K562 (cell line): ENCODE measurements at regions not wholly inside any gene's neighbourhood (a gene's known extent, or its start where the extent isn't known, plus 50 kb on each side); places are given as distances from the start of the nearest gene placed in this dataset.

Experiments
- ATAC-seq: fragments of 200-7000 bp; cut with Tn5 transposase; 3 replicates; pipeline ENCODE4 v1.9.1; 2020; ENCODE audit warnings: moderate library complexity
- BruUV-seq: library from RNA; stranded (reverse); fragments of 400-500 nt; replicated peaks from 2 replicates; lab custom pipeline; 2021; lab: Mats Ljungman, UMichigan
- CTCF ChIA-PET: fragments of 300-600 bp; formaldehyde crosslinking; extraction: SDS; loops from one replicate; lab custom pipeline; 2021; ENCODE audit warnings: low intra/inter-chr PET ratio; lab: Yijun Ruan, JAX
- POLR2A ChIA-PET: fragments of 300-600, 350-650 bp; sonication (Branson Sonifier 250); formaldehyde crosslinking; extraction: SDS; loops from one replicate; lab custom pipeline; 2021; ENCODE audit warnings: antibody characterized with exemption, inconsistent platforms; lab: Yijun Ruan, JAX
- DNase-seq, 4 experiments: peaks; one replicate each; pipeline versions ENCODE4 v3.0.0 to v3.0.0-alpha.2; 2011 to 2018; ENCODE audit warnings: low spot score in 3 of 4, mixed read lengths in 3 of 4; ENCODE audit errors: extremely low read depth in 1 of 4
- FAIRE-seq: peaks from 2 replicates; lab custom pipeline; 2011; peaks lifted over from hg19 to GRCh38; lab: Jason Lieb, UNC
- H2AFZ ChIP-seq: 2 replicates; pipeline ENCODE4 v1.6.0; 2011; ENCODE audit warnings: low read depth, low read length, control low read depth, inconsistent platforms
- H3K27ac ChIP-seq: fragments of 200-600 bp; 3 replicates; pipeline ENCODE4 v1.8.0; 2011; ENCODE audit warnings: low read depth, mild to moderate bottlenecking, control low read depth, inconsistent platforms, low read length, moderate library complexity, mixed read lengths; ENCODE audit errors: extremely low read depth
- H3K27me3 ChIP-seq, 2 experiments: fragments of 300-600 bp in 1 of 2; 2 replicates in 1 of 2; 3 replicates in 1 of 2; pipeline versions ENCODE4 v1.6.0 to v1.8.0; 2011; ENCODE audit warnings: inconsistent platforms in 2 of 2, low read length in 2 of 2, mild to moderate bottlenecking in 1 of 2, mixed read lengths in 1 of 2, moderate library complexity in 1 of 2; ENCODE audit not compliant: control insufficient read depth in 2 of 2, insufficient read depth in 2 of 2
- H3K36me3 ChIP-seq: fragments of 300-600 bp; 3 replicates; pipeline ENCODE4 v1.8.0; 2011; ENCODE audit warnings: mild to moderate bottlenecking, low read length, inconsistent platforms; ENCODE audit not compliant: control insufficient read depth, insufficient read depth
- H3K4me1 ChIP-seq, 2 experiments: fragments of 200-600 bp in 1 of 2; replicated peaks in 1 of 2; 2 replicates in 1 of 2; 3 replicates in 1 of 2; pipeline versions ENCODE4 v1.5.1 to v1.8.0; 2011; ENCODE audit warnings: inconsistent platforms in 2 of 2, low read length in 2 of 2, mild to moderate bottlenecking in 1 of 2, mixed read lengths in 1 of 2, moderate library complexity in 1 of 2; ENCODE audit not compliant: control insufficient read depth in 2 of 2, insufficient read depth in 2 of 2
- H3K4me2 ChIP-seq: 2 replicates; pipeline ENCODE4 v1.6.1; 2011; ENCODE audit warnings: low read length, control low read depth, inconsistent platforms, mixed read lengths; ENCODE audit not compliant: insufficient read depth
- H3K4me3 ChIP-seq: fragments of 200-600 bp; sonication (generic), shearing (Covaris generic); 2 replicates; pipeline ENCODE4 v1.5.1; 2016; ENCODE audit warnings: control low read depth, inconsistent platforms
- H3K79me2 ChIP-seq: fragments of 200-600 bp; 3 replicates; pipeline ENCODE4 v1.8.0; 2011; ENCODE audit warnings: low read length, inconsistent platforms; ENCODE audit not compliant: control insufficient read depth, insufficient read depth
- H3K9ac ChIP-seq, 2 experiments: 2 replicates each; pipeline versions ENCODE4 v1.6.0 to v1.6.1; 2011; ENCODE audit warnings: low read depth in 2 of 2, low read length in 2 of 2, control low read depth in 1 of 2, inconsistent platforms in 1 of 2, mild to moderate bottlenecking in 1 of 2, mixed read lengths in 1 of 2; ENCODE audit not compliant: insufficient read depth in 1 of 2
- H3K9me1 ChIP-seq: one replicate; pipeline ENCODE4 v1.6.0; 2011; ENCODE audit warnings: inconsistent platforms, mild to moderate bottlenecking, low read length, moderate library complexity; ENCODE audit not compliant: control insufficient read depth, insufficient read depth
- H3K9me3 ChIP-seq: replicated peaks from 2 replicates; pipeline ENCODE4 v1.5.1; 2011; ENCODE audit warnings: low read depth, low read length, inconsistent platforms; ENCODE audit not compliant: control insufficient read depth, insufficient read depth
- H4K20me1 ChIP-seq: replicated peaks from 2 replicates; pipeline ENCODE4 v1.6.1; 2011; ENCODE audit warnings: low read length, inconsistent platforms, mixed read lengths; ENCODE audit not compliant: control insufficient read depth, insufficient read depth
- DLX4 ChIP-seq: fragments of 250-450 bp; sonication (Bioruptor Pico); IDR thresholded peaks from 2 replicates; pipeline ENCODE4 v1.6.1; 2021; ENCODE audit warnings: mild to moderate bottlenecking
- NELFE ChIP-seq: IDR thresholded peaks from 2 replicates; pipeline ENCODE4 v1.6.1; 2011; ENCODE audit warnings: mild to moderate bottlenecking; ENCODE audit not compliant: insufficient read depth, insufficient read length
- ZNF584 ChIP-seq: fragments of 200-800 bp; sonication (Bioruptor generic); IDR thresholded peaks from 2 replicates; pipeline ENCODE4 v1.6.1; 2016; ENCODE audit warnings: low read depth, mild to moderate bottlenecking, missing genetic modification characterization, missing compliant biosample characterization
- in situ Hi-C: fragments of 300-500 bp; cut with MboI; formaldehyde crosslinking; loops from 4 replicates; pipeline ENCODE4 v1.15.0; 2018; ENCODE audit warnings: inconsistent platforms, mixed read lengths
- intact Hi-C: fragments of 100-400 bp; cut with micrococcal nuclease; formaldehyde crosslinking; loops from 2 replicates; pipeline ENCODE4 v1.14.2; 2022
- TF ChIP-seq, protein P1 (sequence below): sonication (generic); formaldehyde crosslinking; IDR thresholded peaks from 2 replicates; pipeline ENCODE4 v1.8.1; 2023; ENCODE audit warnings: mild to moderate bottlenecking, missing genetic modification reagents
- TF ChIP-seq, protein P2 (sequence below): fragments of 250-450 bp; sonication (Bioruptor Pico); IDR thresholded peaks from 2 replicates; pipeline ENCODE4 v1.4.0; 2020

DNA sequence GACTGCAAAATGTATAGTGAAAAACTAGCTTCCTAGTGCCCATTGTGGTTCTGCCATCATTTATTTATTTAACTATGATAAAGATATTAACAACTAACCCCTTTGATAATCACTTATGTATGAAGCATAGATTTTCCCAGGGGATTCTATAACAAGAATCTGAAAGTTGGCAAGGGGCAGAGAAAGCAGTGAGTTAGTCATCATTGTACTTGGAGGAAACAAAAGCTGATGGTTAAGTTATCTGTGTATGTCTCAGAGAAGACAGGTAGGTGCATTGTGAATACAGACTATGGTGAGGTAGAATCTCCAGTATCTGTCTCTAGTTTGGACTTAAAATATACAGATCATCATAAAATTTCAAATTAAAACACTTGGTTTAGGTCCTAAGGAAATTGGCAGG lies 2159.1 kb upstream of the CELF4 start:
- TF ChIP-seq NELFE (no peak), DLX4 (no peak), ZNF584 (CRISPR knock-in tag) (no peak)
- TF ChIP-seq, protein P1, sequence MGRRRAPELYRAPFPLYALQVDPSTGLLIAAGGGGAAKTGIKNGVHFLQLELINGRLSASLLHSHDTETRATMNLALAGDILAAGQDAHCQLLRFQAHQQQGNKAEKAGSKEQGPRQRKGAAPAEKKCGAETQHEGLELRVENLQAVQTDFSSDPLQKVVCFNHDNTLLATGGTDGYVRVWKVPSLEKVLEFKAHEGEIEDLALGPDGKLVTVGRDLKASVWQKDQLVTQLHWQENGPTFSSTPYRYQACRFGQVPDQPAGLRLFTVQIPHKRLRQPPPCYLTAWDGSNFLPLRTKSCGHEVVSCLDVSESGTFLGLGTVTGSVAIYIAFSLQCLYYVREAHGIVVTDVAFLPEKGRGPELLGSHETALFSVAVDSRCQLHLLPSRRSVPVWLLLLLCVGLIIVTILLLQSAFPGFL: no peak
- TF ChIP-seq, protein P2, sequence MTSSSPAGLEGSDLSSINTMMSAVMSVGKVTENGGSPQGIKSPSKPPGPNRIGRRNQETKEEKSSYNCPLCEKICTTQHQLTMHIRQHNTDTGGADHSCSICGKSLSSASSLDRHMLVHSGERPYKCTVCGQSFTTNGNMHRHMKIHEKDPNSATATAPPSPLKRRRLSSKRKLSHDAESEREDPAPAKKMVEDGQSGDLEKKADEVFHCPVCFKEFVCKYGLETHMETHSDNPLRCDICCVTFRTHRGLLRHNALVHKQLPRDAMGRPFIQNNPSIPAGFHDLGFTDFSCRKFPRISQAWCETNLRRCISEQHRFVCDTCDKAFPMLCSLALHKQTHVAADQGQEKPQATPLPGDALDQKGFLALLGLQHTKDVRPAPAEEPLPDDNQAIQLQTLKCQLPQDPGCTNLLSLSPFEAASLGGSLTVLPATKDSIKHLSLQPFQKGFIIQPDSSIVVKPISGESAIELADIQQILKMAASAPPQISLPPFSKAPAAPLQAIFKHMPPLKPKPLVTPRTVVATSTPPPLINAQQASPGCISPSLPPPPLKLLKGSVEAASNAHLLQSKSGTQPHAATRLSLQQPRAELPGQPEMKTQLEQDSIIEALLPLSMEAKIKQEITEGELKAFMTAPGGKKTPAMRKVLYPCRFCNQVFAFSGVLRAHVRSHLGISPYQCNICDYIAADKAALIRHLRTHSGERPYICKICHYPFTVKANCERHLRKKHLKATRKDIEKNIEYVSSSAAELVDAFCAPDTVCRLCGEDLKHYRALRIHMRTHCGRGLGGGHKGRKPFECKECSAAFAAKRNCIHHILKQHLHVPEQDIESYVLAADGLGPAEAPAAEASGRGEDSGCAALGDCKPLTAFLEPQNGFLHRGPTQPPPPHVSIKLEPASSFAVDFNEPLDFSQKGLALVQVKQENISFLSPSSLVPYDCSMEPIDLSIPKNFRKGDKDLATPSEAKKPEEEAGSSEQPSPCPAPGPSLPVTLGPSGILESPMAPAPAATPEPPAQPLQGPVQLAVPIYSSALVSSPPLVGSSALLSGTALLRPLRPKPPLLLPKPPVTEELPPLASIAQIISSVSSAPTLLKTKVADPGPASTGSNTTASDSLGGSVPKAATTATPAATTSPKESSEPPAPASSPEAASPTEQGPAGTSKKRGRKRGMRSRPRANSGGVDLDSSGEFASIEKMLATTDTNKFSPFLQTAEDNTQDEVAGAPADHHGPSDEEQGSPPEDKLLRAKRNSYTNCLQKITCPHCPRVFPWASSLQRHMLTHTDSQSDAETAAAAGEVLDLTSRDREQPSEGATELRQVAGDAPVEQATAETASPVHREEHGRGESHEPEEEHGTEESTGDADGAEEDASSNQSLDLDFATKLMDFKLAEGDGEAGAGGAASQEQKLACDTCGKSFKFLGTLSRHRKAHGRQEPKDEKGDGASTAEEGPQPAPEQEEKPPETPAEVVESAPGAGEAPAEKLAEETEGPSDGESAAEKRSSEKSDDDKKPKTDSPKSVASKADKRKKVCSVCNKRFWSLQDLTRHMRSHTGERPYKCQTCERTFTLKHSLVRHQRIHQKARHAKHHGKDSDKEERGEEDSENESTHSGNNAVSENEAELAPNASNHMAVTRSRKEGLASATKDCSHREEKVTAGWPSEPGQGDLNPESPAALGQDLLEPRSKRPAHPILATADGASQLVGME (CRISPR knock-in tag): no peak
- no peak overlapping the region for H3K4me2 ChIP-seq
- no peaks in the 10 kb centered on the region for H4K20me1 ChIP-seq
- in situ Hi-C loops: no loop called here
- H2AFZ ChIP-seq: no peak overlapping the region
- FAIRE-seq (no peak), ATAC-seq (no peak), DNase-seq (no peak)
- H3K9ac ChIP-seq: no peak overlapping the region
- H3K27me3 ChIP-seq: no peaks in the 10 kb centered on the region
- no peaks in the 10 kb centered on the region for H3K36me3 ChIP-seq
- POLR2A ChIA-PET: no interaction called here
- no peaks in the 10 kb centered on the region for H3K79me2 ChIP-seq
- no peak overlapping the region for H3K27ac ChIP-seq
- BruUV-seq: no TSS peak
- CTCF ChIA-PET: no interaction called here
- H3K4me3 ChIP-seq: no peak overlapping the region
- no peaks in the 10 kb centered on the region for H3K4me1 ChIP-seq
- H3K9me3 ChIP-seq: no peaks in the 10 kb centered on the region
- no peaks in the 10 kb centered on the region for H3K9me1 ChIP-seq
- intact Hi-C loops: no loop called here
